Mesenteric fat pad (tissue), 1 donor: ENCODE measurements at regions not wholly inside any gene's neighbourhood (a gene's known extent, or its start where the extent isn't known, plus 50 kb on each side); places are given as distances from the start of the nearest gene placed in this dataset.
"Not testable (repeated sequence)": the region's sequence is repeated elsewhere in the genome, so short reads cannot be mapped to it uniquely, and the experiment has no call there.

Experiments used
- DNase-seq: peaks from one replicate; pipeline ENCODE4 v3.0.0-alpha.2; 2020; ENCODE audit warnings: low spot score
- donor health status: DM: yes; HTN: yes; CAD: no.

DNA sequence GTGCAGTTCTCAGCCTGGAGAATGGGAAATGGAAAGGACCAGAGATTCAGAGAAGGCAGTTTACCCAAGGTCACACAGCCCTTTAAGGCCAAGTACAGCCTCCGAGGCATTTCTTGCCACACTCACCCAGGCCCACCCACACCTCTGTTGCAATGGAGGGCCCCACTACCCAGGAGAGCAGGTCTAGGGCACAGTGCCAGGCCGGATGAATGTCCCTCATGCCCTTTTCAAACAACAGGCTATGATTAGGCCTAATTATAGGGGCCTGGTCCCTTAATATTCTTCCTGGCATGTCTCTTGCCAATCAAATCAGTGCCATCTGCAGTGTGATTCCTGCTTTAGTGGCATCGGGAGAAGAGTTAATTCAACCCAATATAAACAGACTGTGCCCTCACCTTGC is 195.3 kb downstream of the KLRB1 start:
- peak; percentile 18 for DNase-seq

DNA sequence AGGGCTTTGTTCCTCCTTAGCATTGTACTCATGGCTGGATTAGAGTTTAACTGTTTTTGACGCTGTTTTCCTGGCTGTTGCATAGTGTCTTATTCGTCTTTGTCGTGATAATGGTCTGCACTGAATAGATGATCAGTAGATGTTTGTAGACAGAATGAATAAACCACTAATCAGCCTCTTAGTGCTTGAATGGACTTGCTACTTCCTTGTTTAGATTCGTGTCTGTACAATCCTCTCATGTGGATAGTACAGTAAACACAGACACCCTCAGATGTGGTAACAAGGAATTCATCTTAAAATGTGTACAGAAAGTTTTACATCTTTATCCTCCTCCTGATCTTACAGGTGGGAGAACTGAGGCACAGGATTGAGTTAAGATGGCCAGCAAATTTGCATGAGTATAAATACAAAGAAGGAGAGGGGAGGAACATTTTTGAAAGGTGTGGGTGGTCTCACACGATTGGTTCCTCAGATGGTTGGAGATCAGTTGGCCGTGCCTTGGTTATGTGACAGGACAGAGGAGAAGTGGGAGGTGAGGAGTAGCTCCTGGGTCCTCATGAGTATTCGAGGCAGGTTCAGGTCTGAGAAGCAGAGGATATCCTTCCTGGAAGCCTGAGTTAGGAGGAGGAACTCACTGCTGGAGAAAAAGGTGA is 196.0 kb downstream of the KLRB1 start:
- DNase-seq = not testable (repeated sequence)

GRCh38 chr12:9407425-9407748 is 199.2 kb upstream of the PZP start:
- DNase-seq = not testable (repeated sequence)

- no peak for DNase-seq
These were observed 198.6 kb upstream of the PZP start for GRCh38 chr12:9406564-9407424.

DNA sequence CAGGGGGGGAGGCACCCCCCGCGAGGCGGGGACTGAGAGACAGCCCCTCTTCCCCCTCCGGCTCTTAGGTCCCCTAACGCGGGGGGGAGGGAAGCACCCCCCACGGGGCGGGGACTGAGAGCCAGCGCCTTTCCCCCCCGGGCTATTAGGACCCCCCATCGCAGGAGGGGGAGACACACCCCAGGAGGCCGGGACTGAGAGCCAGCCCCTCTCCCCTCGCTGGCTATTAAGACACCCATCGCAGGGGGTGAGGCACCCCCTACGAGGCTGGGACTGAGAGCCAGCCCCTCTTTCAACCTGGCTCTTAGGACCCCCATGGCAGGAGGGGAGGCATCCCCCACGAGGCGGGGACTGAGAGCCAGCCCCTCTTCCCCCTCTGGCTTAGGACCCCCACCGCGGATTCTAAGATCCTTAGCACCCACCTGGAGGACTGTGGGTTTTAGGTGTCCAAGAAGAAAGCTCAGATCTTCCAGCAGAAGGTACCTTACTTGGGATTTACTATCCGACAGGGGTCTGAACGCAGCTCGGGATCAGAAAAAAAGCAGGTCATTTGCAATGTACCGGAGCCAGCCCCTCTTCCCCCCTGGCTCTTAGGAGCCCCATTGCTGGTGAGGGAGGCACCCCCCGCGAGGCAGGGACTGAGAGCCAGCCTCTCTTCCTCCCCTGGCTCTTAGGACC is 197.8 kb upstream of the PZP start:
- no peak for DNase-seq

DNA sequence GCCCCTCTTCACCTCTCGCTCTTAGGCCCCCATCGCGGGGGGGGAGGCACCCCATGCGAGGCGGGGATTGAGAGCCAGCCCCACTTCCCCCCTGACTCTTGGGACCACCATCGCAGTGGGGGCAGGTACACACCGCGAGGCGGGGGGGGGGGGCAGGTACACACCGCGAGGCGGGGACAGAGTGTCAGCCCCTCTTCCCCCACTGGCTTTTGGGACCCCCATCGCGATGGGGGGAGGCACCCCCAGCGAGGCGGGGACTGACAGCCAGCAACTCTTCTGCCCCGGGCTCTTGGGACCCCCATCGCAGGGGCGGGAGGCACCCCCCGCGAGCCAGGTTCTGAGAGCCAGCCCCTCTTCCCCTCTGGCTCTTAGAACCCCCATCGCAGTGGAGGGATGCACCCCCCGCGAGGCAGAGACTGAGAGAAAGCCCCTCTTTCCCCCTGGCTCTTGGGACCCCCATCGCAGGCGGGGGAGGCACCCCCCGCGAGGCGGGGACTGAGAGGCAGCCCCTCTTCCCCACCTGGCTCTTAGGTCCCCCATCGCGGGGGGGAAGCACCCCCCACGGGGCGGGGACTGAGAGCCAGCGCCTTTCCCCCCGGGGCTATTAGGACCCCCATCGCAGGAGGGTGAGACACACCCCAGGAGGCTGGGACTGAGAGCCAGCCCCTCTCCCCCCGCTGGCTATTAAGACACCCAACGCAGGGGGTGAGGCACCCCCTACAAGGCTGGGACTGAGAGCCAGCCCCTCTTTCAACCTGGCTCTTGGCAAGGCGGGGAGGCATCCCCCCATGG is 196.5 kb upstream of the PZP start:
- DNase-seq = no peak

DNA sequence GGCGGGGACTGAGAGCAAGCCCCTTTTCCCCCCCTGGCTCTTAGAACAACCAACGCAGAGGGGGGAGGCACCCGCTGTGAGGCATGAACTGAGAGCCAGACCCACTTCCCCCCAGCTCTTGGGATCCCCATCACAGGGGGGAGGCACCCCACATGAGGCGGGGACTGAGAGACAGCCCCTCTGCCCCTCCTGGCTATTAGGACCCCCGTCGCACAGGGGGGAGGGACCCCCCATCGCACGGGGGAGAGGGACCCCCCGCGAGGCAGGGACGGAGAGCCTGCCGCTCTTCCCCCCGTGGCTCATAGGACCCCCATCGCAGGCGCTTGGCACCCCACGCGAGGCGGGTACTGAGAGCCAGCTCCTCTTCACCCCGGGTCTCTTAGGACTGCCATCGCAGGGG is 195.8 kb upstream of the PZP start:
- DNase-seq = no peak

DNA sequence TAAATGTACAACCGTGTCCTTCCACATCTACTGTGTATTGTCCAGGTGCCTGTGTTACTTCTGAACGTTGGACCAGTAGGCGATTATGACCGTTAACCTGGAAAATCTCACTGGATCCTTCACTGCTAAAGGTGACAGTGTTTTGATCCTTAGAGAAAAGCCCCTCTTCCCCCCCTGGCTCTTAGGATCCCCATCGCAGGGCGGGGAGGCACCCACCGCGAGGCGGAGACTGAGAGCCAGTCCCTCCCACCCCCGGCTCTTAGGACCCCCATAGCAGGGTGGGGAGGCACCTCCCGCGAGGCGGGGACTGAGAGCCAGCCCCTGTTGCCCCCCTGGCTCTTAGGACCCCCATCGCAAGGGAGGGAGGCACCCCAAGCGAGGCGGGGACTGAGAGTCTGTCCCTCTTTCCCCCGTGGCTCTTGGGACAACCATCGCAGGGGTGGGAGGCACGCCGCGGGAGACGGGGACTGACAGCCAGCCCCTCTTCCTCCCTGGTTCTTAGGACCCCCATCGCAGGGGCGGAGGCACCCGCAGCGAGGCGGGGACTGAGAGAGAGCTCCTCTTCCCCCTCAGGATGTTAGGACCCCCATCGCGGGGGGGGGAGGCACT is 194.3 kb upstream of the PZP start:
- DNase-seq = not testable (repeated sequence)

GRCh38 chr12:9396367-9396766 is 188.2 kb upstream of the PZP start:
- not testable (repeated sequence) for DNase-seq

DNA sequence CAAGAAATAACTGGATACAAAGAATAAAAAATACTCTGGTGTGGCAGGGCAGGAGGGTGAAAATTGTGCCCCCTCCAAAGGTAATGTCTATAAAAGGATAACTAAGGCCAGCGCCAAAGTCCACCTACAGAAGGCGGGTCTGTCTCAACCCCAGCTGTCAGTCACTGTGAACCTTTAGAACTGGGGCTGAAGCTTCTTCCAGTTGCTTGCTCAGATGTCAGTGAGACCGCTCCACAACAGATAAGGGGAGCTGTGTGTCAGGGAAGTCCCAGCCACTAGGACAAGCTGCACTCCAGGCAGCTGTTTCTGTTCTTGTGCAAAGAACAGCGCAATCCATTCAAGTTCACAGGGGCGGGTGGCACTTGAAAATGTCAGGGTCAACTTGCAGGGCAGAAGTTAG is 187.0 kb upstream of the PZP start:
- DNase-seq = not testable (repeated sequence)

- DNase-seq = no peak
These were observed 184.6 kb upstream of the PZP start for GRCh38 chr12:9392842-9393241.

- DNase-seq = no peak
These were observed 183.6 kb upstream of the PZP start for GRCh38 chr12:9391815-9392214.

DNA sequence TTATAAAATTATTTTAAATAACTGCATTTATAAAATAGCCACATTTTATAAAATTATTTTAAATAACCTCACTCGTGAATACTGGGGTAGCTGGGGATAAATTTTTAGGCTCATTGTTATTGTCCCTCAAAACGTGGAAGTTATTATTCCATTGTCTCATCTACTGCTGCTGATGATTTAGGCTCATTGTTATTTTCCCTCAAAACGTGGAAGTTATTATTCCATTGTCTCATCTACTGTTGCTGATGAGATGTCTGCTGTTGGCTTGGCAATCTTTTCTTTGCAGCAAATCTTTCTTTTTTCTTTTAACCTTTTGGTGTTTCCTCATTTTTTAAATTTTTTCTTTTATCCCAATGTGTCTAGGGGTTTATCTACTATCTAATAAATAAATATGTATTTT is 182.6 kb upstream of the PZP start:
- DNase-seq = no peak

DNA sequence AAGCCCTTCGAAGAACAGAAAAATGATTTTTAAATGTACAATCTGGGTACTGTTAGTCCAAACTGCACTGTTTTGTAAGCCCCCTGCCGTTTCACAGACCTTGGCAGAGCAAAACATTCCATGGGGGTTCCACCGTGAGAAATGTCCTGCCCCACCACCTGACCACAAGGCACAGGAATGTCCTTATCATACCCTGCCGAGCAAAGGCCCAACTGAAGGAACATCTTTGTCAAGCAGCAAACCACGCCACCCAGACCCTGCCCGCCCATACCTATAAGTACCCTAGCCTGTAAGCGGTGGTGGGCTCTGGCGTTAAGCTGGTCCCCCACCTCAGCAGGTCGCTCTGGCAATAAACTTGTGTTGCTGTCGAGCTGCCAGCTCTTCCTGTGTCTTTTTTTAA is 181.6 kb upstream of the PZP start:
- no peak for DNase-seq

DNA sequence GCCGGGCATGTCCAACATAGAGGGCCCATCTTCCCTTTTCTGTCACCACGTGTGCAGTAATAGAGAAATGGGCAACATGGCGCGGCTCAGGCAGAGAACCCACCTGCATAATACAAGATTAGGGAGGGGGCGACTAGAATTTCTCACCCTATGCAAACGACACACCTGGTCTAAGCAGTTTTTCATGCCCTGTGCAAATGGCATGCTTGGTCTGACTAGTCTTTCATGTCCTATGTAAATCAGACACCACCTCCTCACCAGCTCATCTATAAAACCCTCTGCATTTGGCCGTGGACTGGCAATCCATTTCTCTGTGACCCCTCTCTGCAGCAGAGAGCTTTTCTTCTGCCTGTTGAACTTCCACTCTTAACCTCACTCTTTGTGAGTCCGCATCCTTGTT is 180.2 kb upstream of the PZP start:
- no peak for DNase-seq

DNA sequence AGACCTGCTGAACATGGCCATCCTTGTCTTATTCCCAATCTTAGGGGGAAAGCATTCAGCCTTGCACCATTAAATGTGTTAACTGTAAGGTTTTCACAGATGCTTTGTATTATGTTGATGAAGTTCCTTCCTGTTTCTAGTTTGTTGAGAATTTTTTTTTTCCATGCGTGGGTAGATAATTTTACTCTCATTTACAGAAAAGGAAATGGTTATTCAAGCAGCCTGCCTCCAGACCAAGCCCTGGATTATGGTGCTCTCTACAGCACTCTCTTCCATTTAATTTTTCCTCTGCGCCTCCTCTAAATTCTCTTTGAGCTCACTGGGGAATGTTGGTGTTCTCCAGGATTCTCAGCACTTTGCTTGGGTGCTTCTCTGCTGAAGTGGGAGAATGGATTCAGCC is 179.3 kb upstream of the PZP start:
- no peak for DNase-seq

DNA sequence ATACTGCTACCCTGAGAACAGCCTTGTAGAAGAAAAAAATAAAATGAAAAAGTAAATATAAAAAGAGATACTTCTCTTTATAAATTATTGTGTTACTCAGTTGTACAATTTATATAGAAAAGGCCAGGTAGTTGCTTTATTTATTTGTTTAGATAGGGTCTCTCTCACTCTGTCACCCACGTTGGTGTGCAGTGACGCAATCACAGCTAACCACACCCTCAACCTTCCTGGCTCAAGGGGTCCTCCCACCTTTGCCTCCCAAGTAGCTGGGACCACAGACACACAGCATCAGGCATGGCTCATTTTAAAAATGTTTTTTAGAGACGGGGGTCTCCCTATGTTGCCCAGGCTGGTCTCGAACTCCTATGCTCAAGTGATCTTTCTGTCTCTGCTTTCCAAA is 175.4 kb upstream of the PZP start:
- DNase-seq = no peak

- no peak for DNase-seq
These were observed 173.4 kb upstream of the PZP start for GRCh38 chr12:9381619-9382018.

GRCh38 chr12:9380650-9381049 is 172.5 kb upstream of the PZP start:
- no peak for DNase-seq

DNA sequence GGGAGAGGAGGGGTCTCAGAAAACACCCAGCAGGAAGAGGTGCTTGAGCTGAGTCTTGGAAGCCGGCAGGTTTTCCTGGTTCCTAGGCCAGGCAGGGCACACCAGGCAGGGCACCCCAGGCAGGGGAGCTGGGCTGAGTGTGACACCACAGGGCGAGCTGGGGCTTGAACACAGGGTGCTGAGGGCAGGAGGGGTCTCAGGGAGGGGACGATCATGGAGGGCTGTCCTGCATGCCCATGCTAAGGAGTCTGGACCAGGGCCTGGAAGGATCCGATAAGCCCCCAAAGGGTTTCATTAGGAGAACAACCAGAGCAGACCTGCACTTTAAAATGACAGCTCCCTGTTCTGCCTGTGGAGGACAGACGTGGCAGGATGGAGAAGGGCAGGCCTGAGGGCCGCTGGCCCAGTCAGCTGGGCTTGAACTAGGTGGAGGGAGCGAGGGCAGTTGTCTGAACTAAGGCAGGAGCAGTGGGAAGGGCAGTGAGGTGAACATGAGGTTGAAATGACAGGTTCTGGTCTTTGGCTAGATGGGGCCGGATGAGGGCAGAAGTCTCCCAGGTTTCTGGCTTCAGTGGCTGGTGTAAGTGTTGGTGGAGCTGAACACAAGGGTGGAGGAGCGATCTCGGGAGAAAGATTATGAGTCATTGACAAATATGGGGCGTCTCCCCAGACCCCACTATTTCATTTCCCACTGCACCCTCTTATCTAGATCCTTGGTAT is 171.0 kb upstream of the PZP start:
- DNase-seq = no peak

GRCh38 chr12:9378430-9378835 is 170.2 kb upstream of the PZP start:
- no peak for DNase-seq
